GM21526 (cell line): ENCODE measurements at regions not wholly inside any gene's neighbourhood (a gene's known extent, or its start where the extent isn't known, plus 50 kb on each side); places are given as distances from the start of the nearest gene placed in this dataset.
"Not testable (repeated sequence)": the region's sequence is repeated elsewhere in the genome, so short reads cannot be mapped to it uniquely, and the experiment has no call there.

Experiments used
- ATAC-seq: cut with Tn5 transposase; IDR thresholded peaks from one replicate; pipeline ENCODE4 v1.9.1; 2021; ENCODE audit warnings: moderate library complexity; ENCODE audit not compliant: unreplicated experiment, low FRiP score

- no peak for ATAC-seq
Measured at GRCh38 chr1:234889643-234890042, 239.0 kb downstream of the TOMM20 start.

GRCh38 chr1:234888247-234888646 lies 240.4 kb downstream of the TOMM20 start:
- ATAC-seq, result not testable (repeated sequence)

DNA sequence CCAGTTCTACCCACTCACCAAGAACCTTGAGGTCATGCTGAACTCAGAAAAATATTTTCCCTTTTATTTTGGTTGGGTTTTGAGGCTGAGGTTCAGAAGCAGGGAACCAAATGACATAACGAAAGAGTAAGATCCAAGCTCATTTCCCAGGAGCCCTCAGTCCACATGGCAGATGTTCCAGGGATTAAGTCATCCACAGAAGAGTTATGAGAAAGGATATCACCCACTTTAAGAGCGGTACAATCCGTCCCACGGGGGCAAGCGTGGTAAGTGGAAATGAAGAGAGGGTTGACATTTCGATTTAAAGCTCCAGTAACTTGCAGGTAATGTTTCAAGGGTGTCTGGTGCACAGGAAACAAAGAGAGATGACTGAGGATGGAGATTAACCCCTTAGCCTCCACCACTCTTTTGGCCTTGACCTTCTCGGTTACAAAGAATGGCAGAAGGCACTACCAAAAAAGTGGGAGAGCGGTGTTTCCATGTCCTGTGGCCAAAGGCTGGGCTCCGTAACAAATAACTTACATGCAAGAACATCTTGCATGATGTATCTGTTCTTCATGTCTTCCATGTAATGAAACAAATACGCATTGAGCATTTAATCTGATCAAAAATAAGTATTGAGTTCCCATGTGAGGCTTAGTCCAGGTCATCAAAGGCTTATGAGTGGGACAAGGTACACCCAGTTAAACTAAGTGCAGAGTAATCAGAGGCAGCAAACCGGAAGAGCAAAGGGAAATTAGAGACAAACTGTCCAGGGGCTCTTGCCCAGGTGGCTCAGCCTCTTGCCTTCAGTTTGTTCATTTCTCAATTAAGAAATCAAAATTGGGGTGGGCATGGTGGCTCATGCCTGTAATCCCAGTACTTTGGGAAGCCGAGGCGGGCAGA lies 241.4 kb downstream of the TOMM20 start:
- no peak for ATAC-seq

DNA sequence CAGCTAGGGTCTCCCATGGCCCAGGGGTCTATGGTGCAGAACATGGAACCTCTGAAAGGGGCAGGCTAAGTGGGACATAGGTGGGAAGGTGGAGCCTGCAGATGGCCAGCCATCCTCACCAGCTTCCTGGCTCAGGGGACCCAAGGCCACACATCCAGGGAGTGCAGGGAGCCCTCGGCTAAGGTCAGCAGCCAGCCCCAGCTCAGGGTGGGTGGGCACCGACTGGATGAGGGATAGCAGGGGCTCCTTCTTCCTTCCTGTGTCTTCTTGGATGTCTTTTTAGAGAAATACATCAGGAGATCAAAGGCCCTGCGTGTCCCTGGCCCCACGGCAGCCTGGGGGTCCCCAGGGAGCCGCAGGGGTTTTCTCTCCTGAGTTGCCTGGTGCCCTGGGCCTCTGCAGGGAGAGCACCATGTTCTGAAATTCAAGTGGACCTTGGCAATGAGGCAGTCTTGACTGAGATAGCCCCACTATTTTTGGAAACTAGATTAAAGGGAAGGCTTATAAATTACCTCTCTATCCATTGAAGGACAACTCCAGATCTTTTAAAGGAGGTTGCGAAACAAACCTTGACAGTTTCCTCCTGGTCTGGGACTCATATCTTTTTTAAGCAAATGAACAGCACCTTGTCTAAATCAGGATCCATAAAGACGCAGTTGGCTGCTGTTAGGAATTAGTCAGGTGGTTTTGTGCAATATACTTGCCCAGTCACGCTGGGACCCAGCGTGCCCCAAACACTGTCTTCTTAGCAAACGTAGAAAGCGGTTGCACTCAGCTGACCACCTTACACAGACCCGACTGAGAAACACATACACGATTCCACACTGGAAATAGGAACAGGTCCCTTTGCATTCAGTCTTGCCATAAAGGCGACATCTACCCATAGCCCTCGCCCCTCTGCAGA lies 242.3 kb downstream of the TOMM20 start:
- ATAC-seq, result no peak

DNA sequence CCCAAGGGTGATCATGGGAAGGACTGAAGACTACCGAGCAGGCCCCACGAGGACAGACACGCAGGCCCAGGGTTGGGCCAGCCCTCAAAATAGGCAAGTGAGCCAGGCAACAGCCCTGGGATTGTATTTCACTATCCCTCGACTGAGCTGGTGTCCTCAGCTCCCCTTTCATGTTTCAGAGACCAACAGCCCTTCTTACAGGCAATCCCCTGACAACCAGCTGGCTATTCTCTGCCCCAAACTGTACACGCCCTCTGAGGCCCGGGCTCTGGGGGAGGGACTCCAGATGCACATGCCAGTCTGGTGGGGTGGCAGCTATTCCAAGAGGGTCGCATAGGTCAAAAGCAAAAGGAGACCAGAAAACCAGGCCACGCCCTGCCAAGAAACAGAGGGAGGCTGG lies 243.0 kb downstream of the TOMM20 start:
- ATAC-seq, result no peak

- ATAC-seq, result no peak
Measured at GRCh38 chr1:234884701-234885100, 243.9 kb downstream of the TOMM20 start.

DNA sequence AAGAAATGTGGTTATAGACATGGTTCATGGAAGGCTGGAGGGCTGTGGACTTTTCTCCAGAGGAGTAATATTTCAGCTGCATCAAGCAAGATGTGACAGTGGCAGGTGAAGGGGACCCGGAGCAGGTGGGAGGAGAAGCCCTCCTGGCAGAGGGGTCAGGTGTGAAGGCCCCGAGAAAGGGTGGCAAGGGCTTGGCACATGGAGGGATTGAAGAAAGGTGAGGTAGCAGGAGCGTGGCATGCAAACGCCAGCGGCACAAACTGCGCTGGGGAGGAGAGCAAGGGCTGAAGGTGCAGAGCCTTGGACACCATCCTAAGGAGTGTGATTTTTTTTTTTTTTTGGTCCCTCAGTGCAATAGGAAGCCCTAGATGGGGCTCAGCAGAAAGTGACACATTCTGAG lies 244.6 kb downstream of the TOMM20 start:
- no peak for ATAC-seq

- no peak for ATAC-seq
Measured at GRCh38 chr1:234882898-234883297, 245.7 kb downstream of the TOMM20 start.

- peak; percentile 69 for ATAC-seq
Measured at GRCh38 chr1:234881893-234882771, 246.5 kb downstream of the TOMM20 start.

DNA sequence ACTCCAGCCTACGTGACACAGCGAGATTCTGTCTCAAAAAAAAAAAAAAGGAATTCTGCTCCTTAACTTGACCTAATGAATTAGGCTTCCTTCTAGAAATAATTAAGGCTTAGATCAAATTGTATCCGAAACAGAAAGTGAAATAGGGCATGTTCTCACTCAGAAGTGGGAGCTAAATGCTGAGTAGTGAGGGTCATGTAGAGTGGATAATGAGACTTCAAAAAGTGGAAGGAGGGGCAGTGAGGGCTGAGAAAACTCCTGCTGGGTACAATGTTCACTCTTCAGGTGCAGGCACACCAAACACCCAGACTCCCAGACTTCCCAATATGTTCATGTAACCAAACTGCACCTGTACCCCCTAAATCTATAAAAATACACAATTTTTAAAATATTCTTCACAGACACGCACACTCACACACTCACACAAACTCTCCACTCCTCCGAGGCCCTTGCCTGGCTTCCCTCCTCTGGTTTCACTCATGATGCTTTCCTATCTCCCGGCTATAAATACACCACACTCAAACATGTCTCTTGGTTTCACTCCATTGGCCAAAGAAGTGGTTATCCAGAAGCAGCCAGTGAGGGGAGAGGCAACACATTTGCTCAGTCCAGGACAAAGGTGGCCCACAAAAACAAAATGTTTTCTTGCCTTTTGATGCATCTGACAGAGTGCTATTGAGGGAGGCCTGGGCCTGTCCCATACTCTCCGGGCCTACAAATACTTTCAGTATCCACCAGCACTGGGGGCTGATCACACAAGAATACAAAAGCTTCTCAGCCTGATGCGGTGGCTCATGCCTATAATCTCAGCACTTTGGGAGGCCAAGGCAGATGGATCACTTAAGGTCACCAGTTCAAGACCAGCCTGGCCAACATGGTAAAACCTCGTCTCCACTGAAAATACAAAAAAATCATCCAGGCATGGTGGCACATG lies 249.2 kb downstream of the TOMM20 start:
- no peak for ATAC-seq

DNA sequence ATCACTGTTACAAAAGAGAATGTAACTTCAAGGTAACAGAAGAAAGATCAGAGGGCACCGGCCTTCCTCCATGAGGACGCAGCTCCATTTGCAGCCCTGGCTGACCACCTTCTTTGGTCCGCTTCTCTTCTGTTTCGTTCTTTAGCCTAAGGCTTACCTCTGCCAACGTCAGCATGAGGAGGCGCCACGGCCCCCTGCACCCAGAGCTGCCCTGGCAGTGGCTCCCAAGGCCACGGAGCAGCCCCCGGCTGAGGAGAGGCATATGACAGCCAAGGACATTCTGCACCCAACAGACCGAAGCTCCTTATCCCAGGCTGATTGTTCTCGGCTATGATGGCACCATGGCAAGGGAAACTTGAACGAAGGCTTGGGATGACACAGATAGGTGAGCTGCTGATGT lies 250.3 kb downstream of the TOMM20 start:
- ATAC-seq, result no peak

- ATAC-seq, result no peak
Measured at GRCh38 chr1:234877761-234878160, 250.9 kb downstream of the TOMM20 start.

GRCh38 chr1:234875953-234876855 lies 252.4 kb downstream of the TOMM20 start:
- no peak for ATAC-seq

GRCh38 chr1:234875328-234875952 lies 253.2 kb downstream of the TOMM20 start:
- no peak for ATAC-seq

- no peak for ATAC-seq
Measured at GRCh38 chr1:234874291-234875288, 254.0 kb downstream of the TOMM20 start.

DNA sequence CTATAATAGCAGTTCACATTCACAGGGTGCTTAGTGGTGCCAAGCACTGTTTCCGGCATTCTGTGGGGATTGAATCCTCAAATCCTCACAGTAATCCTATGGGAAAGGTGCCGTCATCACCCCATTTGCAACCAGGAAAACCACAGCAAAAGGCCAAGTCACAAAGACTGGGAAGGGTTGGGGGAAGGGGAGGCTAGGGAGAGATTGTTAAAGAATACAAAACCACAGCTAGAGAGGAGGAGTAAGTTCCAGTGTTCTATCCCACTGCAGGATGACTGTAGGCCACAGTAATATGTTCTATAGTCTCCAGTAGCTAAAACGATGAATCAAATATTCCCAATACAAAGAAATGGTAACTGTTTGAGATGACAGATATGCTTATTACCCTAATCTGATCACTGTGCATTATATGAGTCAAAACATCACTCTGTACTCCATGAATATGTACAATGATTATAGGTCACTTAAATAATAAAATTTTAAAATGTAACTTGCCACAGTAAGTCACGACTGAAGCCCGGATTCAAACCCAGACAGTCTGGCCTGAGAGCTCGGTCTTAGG lies 256.8 kb downstream of the TOMM20 start:
- no peak for ATAC-seq
